ENCODE measurements at regions not wholly inside any gene's neighbourhood (a gene's known extent, or its start where the extent isn't known, plus 50 kb on each side); places are given as distances from the start of the nearest gene placed in this dataset.

DNA sequence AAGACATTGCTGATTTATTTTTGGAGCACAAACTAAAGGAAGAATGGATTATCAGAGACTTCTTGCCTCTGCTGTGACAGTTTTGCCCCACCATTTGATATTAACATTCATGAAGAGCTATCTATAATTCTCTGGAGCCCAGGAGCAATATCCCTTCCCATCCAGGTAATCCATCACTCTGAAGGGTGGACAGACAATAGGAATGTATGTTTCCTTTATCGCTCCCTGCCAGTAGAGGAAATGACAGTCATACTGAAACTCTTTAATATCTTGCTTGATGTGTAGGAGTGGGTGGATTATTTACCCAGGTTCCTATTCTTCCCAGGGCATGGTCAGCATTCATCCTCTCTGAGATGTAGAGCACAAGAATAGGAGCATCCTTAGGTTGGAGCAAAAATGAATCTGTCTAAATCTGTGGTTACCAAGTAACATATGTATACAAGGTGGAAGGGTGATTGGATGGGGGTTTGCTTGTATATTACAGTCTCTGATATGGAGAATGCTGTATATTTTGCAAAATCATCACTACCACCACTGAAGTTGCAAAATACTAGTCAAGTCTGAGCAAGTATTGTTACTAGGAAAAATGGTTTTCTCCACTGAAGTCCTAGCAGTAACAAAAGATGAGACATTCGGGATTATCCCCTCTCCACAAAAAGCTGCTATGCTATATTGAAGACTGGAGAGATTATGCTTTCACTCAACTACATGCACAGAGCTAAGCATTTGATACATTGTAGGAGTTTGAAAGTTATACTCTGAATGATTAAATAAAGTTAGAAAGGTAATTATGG, 151.6 kb downstream of the CBLL2 start:
- H3K9me3 ChIP-seq (ENCODE audit: control insufficient read depth in 4 of 4, insufficient read depth in 3 of 4, low read length in 3 of 4) = no peaks in the 10 kb centered on the region
- H3K4me3 ChIP-seq = no peak overlapping the region
- ATAC-seq (ENCODE audit: insufficient read depth, low FRiP score) (no peak), DNase-seq (peak in 1 of 3 donors; percentile 3)
- H3K4me1 ChIP-seq (ENCODE audit: control insufficient read depth in 5 of 5, insufficient read depth in 5 of 5, low read length in 5 of 5) = no peaks in the 10 kb centered on the region
- no peak overlapping the region for H3K9ac ChIP-seq (ENCODE audit: insufficient read depth in 1 of 2, low read length in 2 of 2)
- TF ChIP-seq, protein P1, sequence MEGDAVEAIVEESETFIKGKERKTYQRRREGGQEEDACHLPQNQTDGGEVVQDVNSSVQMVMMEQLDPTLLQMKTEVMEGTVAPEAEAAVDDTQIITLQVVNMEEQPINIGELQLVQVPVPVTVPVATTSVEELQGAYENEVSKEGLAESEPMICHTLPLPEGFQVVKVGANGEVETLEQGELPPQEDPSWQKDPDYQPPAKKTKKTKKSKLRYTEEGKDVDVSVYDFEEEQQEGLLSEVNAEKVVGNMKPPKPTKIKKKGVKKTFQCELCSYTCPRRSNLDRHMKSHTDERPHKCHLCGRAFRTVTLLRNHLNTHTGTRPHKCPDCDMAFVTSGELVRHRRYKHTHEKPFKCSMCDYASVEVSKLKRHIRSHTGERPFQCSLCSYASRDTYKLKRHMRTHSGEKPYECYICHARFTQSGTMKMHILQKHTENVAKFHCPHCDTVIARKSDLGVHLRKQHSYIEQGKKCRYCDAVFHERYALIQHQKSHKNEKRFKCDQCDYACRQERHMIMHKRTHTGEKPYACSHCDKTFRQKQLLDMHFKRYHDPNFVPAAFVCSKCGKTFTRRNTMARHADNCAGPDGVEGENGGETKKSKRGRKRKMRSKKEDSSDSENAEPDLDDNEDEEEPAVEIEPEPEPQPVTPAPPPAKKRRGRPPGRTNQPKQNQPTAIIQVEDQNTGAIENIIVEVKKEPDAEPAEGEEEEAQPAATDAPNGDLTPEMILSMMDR (IDR thresholded peaks at IDR 0.05; ENCODE audit: control extremely low read depth, extremely low read depth) = no peak
- no peaks in the 10 kb centered on the region for H3K36me3 ChIP-seq (ENCODE audit: control insufficient read depth in 4 of 4, insufficient read depth in 4 of 4, low read length in 4 of 4)
- 81 to 83% methylated on average over 2 of the region's 2 CpGs for WGBS, 2 donors
- no peak overlapping the region for H3K27ac ChIP-seq (ENCODE audit: low read depth in 1 of 2, low read length in 1 of 2)
- no peaks in the 10 kb centered on the region for H3K27me3 ChIP-seq (ENCODE audit: control insufficient read depth in 3 of 3, insufficient read depth in 3 of 3, low read length in 2 of 3)

DNA sequence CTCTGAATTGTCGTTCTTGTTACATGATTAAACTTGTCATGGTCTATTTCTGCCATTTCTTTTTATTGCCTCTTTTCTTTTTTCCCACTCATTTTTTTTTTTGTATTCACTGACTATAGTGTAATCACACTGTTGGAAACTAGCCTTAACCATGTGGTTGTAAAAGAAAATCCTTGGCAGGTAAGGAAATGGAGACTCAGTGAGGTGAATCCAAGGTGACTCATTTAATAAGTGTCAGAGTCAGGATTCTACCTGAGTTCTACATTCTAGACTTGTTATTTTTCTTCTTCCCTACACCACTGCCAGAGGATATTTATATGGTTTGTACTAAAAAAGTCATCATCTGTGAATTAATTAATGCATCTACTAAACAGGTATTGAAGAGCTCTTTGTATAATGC, 152.2 kb downstream of the CBLL2 start:
- Histone ChIP-seq H3K4me1 (ENCODE audit: control insufficient read depth in 5 of 5, insufficient read depth in 5 of 5, low read length in 5 of 5) (no peaks in the 10 kb centered on the region), H3K27me3 (ENCODE audit: control insufficient read depth in 3 of 3, insufficient read depth in 3 of 3, low read length in 2 of 3) (no peaks in the 10 kb centered on the region), H3K9ac (ENCODE audit: insufficient read depth in 1 of 2, low read length in 2 of 2) (no peak overlapping the region), H3K27ac (ENCODE audit: low read depth in 1 of 2, low read length in 1 of 2) (no peak overlapping the region), H3K9me3 (ENCODE audit: control insufficient read depth in 4 of 4, insufficient read depth in 3 of 4, low read length in 3 of 4) (no peaks in the 10 kb centered on the region), H3K4me3 (no peak overlapping the region), H3K36me3 (ENCODE audit: control insufficient read depth in 4 of 4, insufficient read depth in 4 of 4, low read length in 4 of 4) (no peaks in the 10 kb centered on the region)
- ATAC-seq (ENCODE audit: insufficient read depth, low FRiP score) (no peak), DNase-seq (no peak)
- TF ChIP-seq, protein P1 (IDR thresholded peaks at IDR 0.05; ENCODE audit: control extremely low read depth, extremely low read depth) = no peak
- 87 to 93% methylated on average over 1 of the region's 1 CpG for WGBS, 2 donors

DNA sequence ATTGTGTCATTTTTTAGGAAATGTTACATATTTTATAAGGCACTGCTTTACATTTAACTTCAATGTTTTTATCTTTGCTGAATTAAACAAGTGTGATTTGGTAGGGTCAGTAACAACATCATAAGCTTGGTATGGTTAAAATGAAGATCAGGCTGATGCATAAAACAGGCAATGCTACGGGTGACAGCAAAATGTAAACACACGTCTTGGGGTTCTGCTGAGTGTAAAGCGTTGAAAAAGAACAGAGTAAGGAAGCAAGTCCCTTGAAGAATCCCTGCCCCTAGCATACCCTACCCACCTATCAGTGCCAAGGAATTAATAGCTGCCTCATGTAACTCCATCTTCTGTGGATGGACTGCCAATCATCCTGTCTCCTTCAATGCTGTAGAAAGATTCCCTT, 157.0 kb downstream of the CBLL2 start:
- TF ChIP-seq, protein P1 (IDR thresholded peaks at IDR 0.05; ENCODE audit: control extremely low read depth, extremely low read depth) = no peak

More for the DNA sequence above, 157.0 kb downstream of the CBLL2 start:
- H3K27ac ChIP-seq (ENCODE audit: low read depth in 1 of 2, low read length in 1 of 2) = no peak overlapping the region
- H3K36me3 ChIP-seq (ENCODE audit: control insufficient read depth in 4 of 4, insufficient read depth in 4 of 4, low read length in 4 of 4) = no peaks in the 10 kb centered on the region
- H3K9ac ChIP-seq (ENCODE audit: insufficient read depth in 1 of 2, low read length in 2 of 2) = no peak overlapping the region
- no peak overlapping the region for H3K4me3 ChIP-seq
- 76 to 96% methylated on average over 3 of the region's 3 CpGs for WGBS, 2 donors
- no peaks in the 10 kb centered on the region for H3K4me1 ChIP-seq (ENCODE audit: control insufficient read depth in 5 of 5, insufficient read depth in 5 of 5, low read length in 5 of 5)
- peaks cover 0 to 7% (median 0%) of the 10 kb centered on the region in 4 donors for H3K9me3 ChIP-seq (ENCODE audit: control insufficient read depth in 4 of 4, insufficient read depth in 3 of 4, low read length in 3 of 4)
- ATAC-seq (ENCODE audit: insufficient read depth, low FRiP score) = no peak
- DNase-seq = no peak
- no peaks in the 10 kb centered on the region for H3K27me3 ChIP-seq (ENCODE audit: control insufficient read depth in 3 of 3, insufficient read depth in 3 of 3, low read length in 2 of 3)
